AG04450 (cell line): ENCODE measurements at regions not wholly inside any gene's neighbourhood (a gene's known extent, or its start where the extent isn't known, plus 50 kb on each side); places are given as distances from the start of the nearest gene placed in this dataset.

Experiments used
- CTCF ChIA-PET: fragments of 300-600, 350-600 bp; formaldehyde crosslinking; extraction: SDS; loops from one replicate; lab custom pipeline; 2022; ENCODE audit warnings: antibody characterized with exemption, inconsistent platforms; lab: Charles Lee
- POLR2A ChIA-PET: fragments of 350-600 bp; formaldehyde crosslinking; extraction: SDS; loops from one replicate; lab custom pipeline; 2021; ENCODE audit warnings: antibody characterized with exemption, inconsistent platforms; lab: Yijun Ruan, JAX
- DNase-seq: peaks from one replicate; pipeline ENCODE4 v3.0.0-alpha.2; 2011; ENCODE audit warnings: low read depth, low spot score
- H3K27ac ChIP-seq: one replicate; pipeline ENCODE4 v1.5.1; 2012; ENCODE audit warnings: low read depth, low read length, control low read depth
- H3K27me3 ChIP-seq: one replicate; pipeline ENCODE4 v1.6.0; 2012; ENCODE audit warnings: low read length; ENCODE audit not compliant: control insufficient read depth, insufficient read depth
- H3K4me3 ChIP-seq: 2 replicates; pipeline ENCODE4 v1.5.1; 2011; ENCODE audit warnings: mild to moderate bottlenecking, low read depth, low read length, control low read depth
- H3K9me3 ChIP-seq: 2 replicates; pipeline ENCODE4 v1.5.1; 2012; ENCODE audit warnings: low read length; ENCODE audit not compliant: control insufficient read depth, insufficient read depth
- CTCF ChIP-seq: IDR thresholded peaks from 2 replicates; pipeline ENCODE4 v1.5.1; 2011; ENCODE audit warnings: low read depth, low read length, control low read depth, inconsistent platforms

GRCh38 chr5:175275748-175276147 is 168.2 kb downstream of the DRD1 start:
- Histone ChIP-seq H3K9me3 (no peaks in the 10 kb centered on the region), H3K27me3 (no peaks in the 10 kb centered on the region), H3K4me3 (no peak overlapping the region), H3K27ac (no peak overlapping the region)
- no peak for DNase-seq
- ChIA-PET POLR2A (no interaction called here), CTCF (no interaction called here)
- no peak for TF ChIP-seq CTCF

- CTCF ChIA-PET: no interaction called here
- no peak overlapping the region for H3K27ac ChIP-seq
- no peak for DNase-seq
- H3K4me3 ChIP-seq: no peak overlapping the region
- POLR2A ChIA-PET: no interaction called here
- H3K9me3 ChIP-seq: no peaks in the 10 kb centered on the region
- TF ChIP-seq CTCF: no peak
- no peaks in the 10 kb centered on the region for H3K27me3 ChIP-seq
Measured at GRCh38 chr5:175275097-175275496, 168.9 kb downstream of the DRD1 start.

GRCh38 chr5:175274171-175274570 is 169.8 kb downstream of the DRD1 start:
- CTCF ChIA-PET: no interaction called here

GRCh38 chr5:175264406-175264805 is 179.6 kb downstream of the DRD1 start:
- Histone ChIP-seq H3K27me3 (no peaks in the 10 kb centered on the region), H3K27ac (no peak overlapping the region), H3K9me3 (no peaks in the 10 kb centered on the region), H3K4me3 (no peak overlapping the region)
- no peak for TF ChIP-seq CTCF
- no peak for DNase-seq
- CTCF ChIA-PET: no interaction called here
- POLR2A ChIA-PET: no interaction called here

More at GRCh38 chr5:175274171-175274570, 169.8 kb downstream of the DRD1 start:
- no peak for DNase-seq
- POLR2A ChIA-PET: no interaction called here
- no peak overlapping the region for H3K27ac ChIP-seq
- TF ChIP-seq CTCF: no peak
- H3K4me3 ChIP-seq: no peak overlapping the region
- no peaks in the 10 kb centered on the region for H3K9me3 ChIP-seq
- no peaks in the 10 kb centered on the region for H3K27me3 ChIP-seq

GRCh38 chr5:175263776-175264175 is 180.2 kb downstream of the DRD1 start:
- DNase-seq: no peak
- CTCF ChIA-PET: no interaction called here
- POLR2A ChIA-PET: no interaction called here

More at GRCh38 chr5:175263776-175264175, 180.2 kb downstream of the DRD1 start:
- H3K27me3 ChIP-seq: no peaks in the 10 kb centered on the region
- H3K27ac ChIP-seq: no peak overlapping the region
- no peaks in the 10 kb centered on the region for H3K9me3 ChIP-seq
- no peak overlapping the region for H3K4me3 ChIP-seq
- TF ChIP-seq CTCF: no peak
